B cell (primary cell): ENCODE measurements at regions not wholly inside any gene's neighbourhood (a gene's known extent, or its start where the extent isn't known, plus 50 kb on each side); places are given as distances from the start of the nearest gene placed in this dataset.

ENCODE experiments used
- ATAC-seq: fragments of 200-7000 bp; cut with Tn5 transposase; one replicate; pipeline ENCODE4 v1.10.0; 2021; ENCODE audit warnings: low read depth, mild to moderate bottlenecking, moderate number of reproducible peaks, moderate library complexity
- CTCF ChIA-PET: fragments of 350-600 bp; sonication (Branson Sonifier 250); formaldehyde crosslinking; loops from one replicate; lab custom pipeline; 2021; ENCODE audit warnings: antibody characterized with exemption, inconsistent platforms; lab: Charles Lee
- POLR2A ChIA-PET: fragments of 350-600 bp; sonication (Branson Sonifier 250); formaldehyde crosslinking; loops from one replicate; lab custom pipeline; 2021; ENCODE audit warnings: antibody characterized with exemption; lab: Charles Lee
- DNase-seq: peaks from one replicate; pipeline ENCODE4 v3.0.0; 2013
- H2AFZ ChIP-seq: 2 replicates; pipeline ENCODE4 v1.6.1; 2012; ENCODE audit warnings: mild to moderate bottlenecking, low read depth, low read length; ENCODE audit not compliant: insufficient read depth, poor library complexity, severe bottlenecking
- H3K27ac ChIP-seq, 2 donors: 1 replicate in 1 of 2; 2 replicates in 1 of 2; pipeline ENCODE4 v1.5.1; 2012 to 2013; ENCODE audit warnings: low read length in 2 of 2, mild to moderate bottlenecking in 2 of 2, moderate library complexity in 1 of 2
- H3K27me3 ChIP-seq, 4 experiments: fragments of 200-600 bp in 1 of 4; sonication (generic) in 1 of 4; replicated peaks in 1 of 4; 1 replicate in 2 of 4; 2 replicates in 2 of 4; pipeline versions ENCODE4 v1.6.1 to v1.7.0; 2013 to 2016; ENCODE audit warnings: low read length in 3 of 4, mild to moderate bottlenecking in 2 of 4, mixed read lengths in 1 of 4, moderate library complexity in 1 of 4; ENCODE audit not compliant: insufficient read depth in 4 of 4, control insufficient read depth in 3 of 4; ENCODE audit errors: control extremely low read depth in 1 of 4
- H3K36me3 ChIP-seq, 2 experiments: replicated peaks in 1 of 2; 1 replicate in 1 of 2; 2 replicates in 1 of 2; pipeline versions ENCODE4 v1.6.1 to v1.7.1; 2013; ENCODE audit warnings: low read length in 1 of 2; ENCODE audit not compliant: insufficient read depth in 2 of 2, control insufficient read depth in 1 of 2; ENCODE audit errors: control extremely low read depth in 1 of 2, extremely low read depth in 1 of 2
- H3K4me1 ChIP-seq, 2 donors: fragments of 200-600 bp in 1 of 2; sonication (generic) in 1 of 2; 1 replicate in 1 of 2; 2 replicates in 1 of 2; pipeline versions ENCODE4 v1.5.1 to v1.6.1; 2013 to 2017; ENCODE audit warnings: low read length in 2 of 2; ENCODE audit not compliant: control insufficient read depth in 2 of 2, insufficient read depth in 2 of 2
- H3K4me2 ChIP-seq: replicated peaks from 2 replicates; pipeline ENCODE3; 2012; ENCODE audit warnings: mild to moderate bottlenecking, low read depth, low read length; ENCODE audit not compliant: poor library complexity, severe bottlenecking
- H3K4me3 ChIP-seq, 5 experiments: fragments of 200-600 bp in 1 of 5; sonication (generic) in 1 of 5; 1 replicate in 3 of 5; 2 replicates in 2 of 5; pipeline versions ENCODE4 v1.5.1 to v1.7.0; 2011 to 2016; ENCODE audit warnings: low read length in 4 of 5, mild to moderate bottlenecking in 4 of 5, low read depth in 2 of 5, control low read depth in 1 of 5, moderate library complexity in 1 of 5; ENCODE audit not compliant: insufficient read depth in 1 of 5; ENCODE audit errors: control extremely low read depth in 1 of 5, extremely low read depth in 1 of 5
- H3K79me2 ChIP-seq: fragments of 200-600 bp; sonication (generic); one replicate; pipeline ENCODE4 v1.6.0; 2016; ENCODE audit warnings: low read length; ENCODE audit not compliant: control insufficient read depth, insufficient read depth
- H3K9ac ChIP-seq: fragments of 200-600 bp; sonication (generic); 2 replicates; pipeline ENCODE4 v1.6.1; 2017; ENCODE audit warnings: mild to moderate bottlenecking, low read length, moderate library complexity
- H3K9me3 ChIP-seq, 3 donors: one replicate each; pipeline versions ENCODE4 v1.6.1 to v1.7.1; 2013; ENCODE audit warnings: low read length in 2 of 3; ENCODE audit not compliant: control insufficient read depth in 2 of 3, insufficient read depth in 1 of 3; ENCODE audit errors: control extremely low read depth in 1 of 3
- H4K20me1 ChIP-seq: 2 replicates; pipeline ENCODE4 v1.6.0; 2012; ENCODE audit warnings: mild to moderate bottlenecking, low read length; ENCODE audit not compliant: insufficient read depth, control insufficient read depth, poor library complexity, severe bottlenecking
- H3K27ac Mint-ChIP-seq: one replicate; pipeline ENCODE4 v1.8.0; 2021; ENCODE audit warnings: mixed read lengths
- H3K27me3 Mint-ChIP-seq: one replicate; pipeline ENCODE4 v1.8.0; 2021; ENCODE audit warnings: mixed read lengths
- H3K4me1 Mint-ChIP-seq: one replicate; pipeline ENCODE4 v1.8.0; 2021; ENCODE audit warnings: mixed read lengths
- H3K4me3 Mint-ChIP-seq: one replicate; pipeline ENCODE4 v1.8.0; 2021; ENCODE audit warnings: mixed read lengths
- H3K9me3 Mint-ChIP-seq: one replicate; pipeline ENCODE4 v1.8.0; 2022; ENCODE audit warnings: mixed read lengths; ENCODE audit not compliant: insufficient read depth
- CTCF ChIP-seq: fragments of 200-600 bp; IDR thresholded peaks from one replicate; pipeline ENCODE4 v1.8.0; 2022; ENCODE audit warnings: antibody characterized with exemption, mild to moderate bottlenecking
- EZH2 ChIP-seq: IDR thresholded peaks from 2 replicates; pipeline ENCODE4 v1.6.1; 2012; ENCODE audit warnings: borderline replicate concordance, low read depth, mild to moderate bottlenecking, moderate library complexity, low read length; ENCODE audit not compliant: insufficient read depth, poor library complexity, severe bottlenecking
- WGBS: methylation state at CpG from one replicate; pipeline ENCODE4 v1.1.5; 2013; ENCODE audit warnings: missing lambda C conversion rate; ENCODE audit not compliant: insufficient coverage; 5-methylcytosine and 5-hydroxymethylcytosine counted together
- intact Hi-C: fragments of 100-400 bp; cut with micrococcal nuclease; formaldehyde crosslinking; loops from one replicate; pipeline ENCODE4 v1.10.0; 2022

GRCh38 chr4:83209419-83209818, 75.2 kb downstream of the COQ2 start:
- peaks cover 4% of the 10 kb centered on the region for H3K9me3 Mint-ChIP-seq
- TF ChIP-seq EZH2 (no peak), CTCF (no peak)

DNA sequence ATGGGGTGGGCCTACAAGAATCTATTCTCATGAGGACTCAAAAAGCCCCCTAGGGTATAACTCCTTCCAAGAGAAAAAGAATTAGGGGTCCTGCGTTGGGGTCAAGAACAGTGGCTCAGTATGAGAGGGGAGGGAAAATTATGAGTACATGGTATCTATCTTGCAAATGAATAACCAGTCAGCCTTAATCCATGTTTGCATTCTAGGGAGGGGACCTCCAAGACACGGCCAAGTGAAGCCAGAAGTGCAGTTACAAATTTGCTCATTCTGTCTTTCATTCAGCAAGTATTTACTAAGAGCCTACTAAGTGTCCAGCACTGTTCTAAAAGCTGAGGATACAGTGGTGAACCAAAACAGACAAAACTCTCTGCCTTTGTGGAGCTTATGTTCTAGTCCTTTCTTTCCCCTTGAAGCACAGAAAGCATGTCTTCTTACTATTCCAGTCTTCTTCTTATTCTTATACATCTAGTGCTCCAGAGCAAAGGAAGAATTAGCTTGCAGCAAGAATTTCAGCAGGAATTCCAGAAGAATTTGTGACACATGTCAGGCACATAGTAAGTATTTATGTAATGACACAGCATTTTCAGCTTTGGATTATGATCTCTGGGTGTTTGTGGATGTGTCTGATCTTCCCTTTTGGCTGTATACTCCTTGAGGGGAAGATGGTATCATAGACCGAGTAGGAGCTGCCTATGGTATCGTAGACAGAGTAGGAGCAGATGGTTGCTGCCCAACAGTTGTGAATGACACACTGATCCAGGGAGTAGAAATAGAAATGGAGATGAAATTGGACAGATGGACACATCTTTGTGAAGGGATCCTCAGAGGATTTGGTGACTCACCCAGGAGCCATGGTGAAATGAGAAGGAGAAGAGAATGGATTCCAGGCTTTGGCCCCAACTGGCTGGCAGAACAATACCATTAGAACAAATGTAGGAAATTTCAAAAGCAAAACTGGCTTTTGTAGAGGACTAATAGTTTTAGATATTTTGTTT, 75.9 kb downstream of the COQ2 start:
- Mint-ChIP-seq H3K27me3 (no peaks in the 10 kb centered on the region), H3K27ac (peak overlapping the region; percentile 26), H3K9me3 (peaks cover 4% of the 10 kb centered on the region), H3K4me1 (peaks cover 55% of the 10 kb centered on the region), H3K4me3 (no peak overlapping the region)
- Histone ChIP-seq H3K4me1 (peaks cover 52 to 60% of the 10 kb centered on the region in 2 donors), H3K79me2 (no peaks in the 10 kb centered on the region), H3K27me3 (no peaks in the 10 kb centered on the region), H3K9me3 (peaks cover 1 to 9% (median 3%) of the 10 kb centered on the region in 3 donors), H3K9ac (no peak overlapping the region), H3K4me2 (peak overlapping the region; percentile 36), H4K20me1 (no peaks in the 10 kb centered on the region), H3K27ac (no peak overlapping the region), H2AFZ (no peak overlapping the region), H3K4me3 (no peak overlapping the region), H3K36me3 (no peaks in the 10 kb centered on the region)
- POLR2A ChIA-PET, result interaction anchor here (0.9 kb wide), 1 partner anchor 8 kb away, joined by 3 read pairs; no protein-coding TSS in a partner anchor
- no peak for ATAC-seq
- TF ChIP-seq EZH2 (no peak), CTCF (no peak)
- 97% methylated on average over 2 of the region's 4 CpGs for WGBS
- CTCF ChIA-PET, result interaction anchor here (0.7 to 2.8 kb wide), 3 partner anchors 9 to 52 kb away, joined by 3 to 11 read pairs (median 4); no protein-coding TSS in a partner anchor
- intact Hi-C loops, result no loop called here
- DNase-seq, result no peak

More at GRCh38 chr4:83209419-83209818, 75.2 kb downstream of the COQ2 start:
- Histone ChIP-seq H3K4me3 (no peak overlapping the region), H3K4me1 (peaks cover 58 to 67% of the 10 kb centered on the region in 2 donors), H3K9ac (no peak overlapping the region), H3K79me2 (no peaks in the 10 kb centered on the region), H3K27ac (no peak overlapping the region), H2AFZ (peak overlapping the region; percentile 37), H3K27me3 (no peaks in the 10 kb centered on the region), H3K4me2 (peak overlapping the region; percentile 36), H3K36me3 (no peaks in the 10 kb centered on the region), H3K9me3 (peaks cover 1 to 9% (median 5%) of the 10 kb centered on the region in 3 donors), H4K20me1 (no peaks in the 10 kb centered on the region)
- 82% methylated on average over 2 of the region's 4 CpGs for WGBS
- peaks cover 59% of the 10 kb centered on the region for H3K4me1 Mint-ChIP-seq
- ATAC-seq (no peak), DNase-seq (no peak)
- intact Hi-C loops, result no loop called here
- H3K27ac Mint-ChIP-seq, result no peak overlapping the region
- H3K27me3 Mint-ChIP-seq, result no peaks in the 10 kb centered on the region
- POLR2A ChIA-PET, result no interaction called here
- H3K4me3 Mint-ChIP-seq, result peak overlapping the region; percentile 29
- CTCF ChIA-PET, result interaction anchor here (1.5 to 3.1 kb wide), 3 partner anchors 10 to 51 kb away, joined by 4 to 14 read pairs (median 11); no protein-coding TSS in a partner anchor
